ENCODE measurements at regions not wholly inside any gene's neighbourhood (a gene's known extent, or its start where the extent isn't known, plus 50 kb on each side); places are given as distances from the start of the nearest gene placed in this dataset.
"Not testable (repeated sequence)": the region's sequence is repeated elsewhere in the genome, so short reads cannot be mapped to it uniquely, and the experiment has no call there.

DNA sequence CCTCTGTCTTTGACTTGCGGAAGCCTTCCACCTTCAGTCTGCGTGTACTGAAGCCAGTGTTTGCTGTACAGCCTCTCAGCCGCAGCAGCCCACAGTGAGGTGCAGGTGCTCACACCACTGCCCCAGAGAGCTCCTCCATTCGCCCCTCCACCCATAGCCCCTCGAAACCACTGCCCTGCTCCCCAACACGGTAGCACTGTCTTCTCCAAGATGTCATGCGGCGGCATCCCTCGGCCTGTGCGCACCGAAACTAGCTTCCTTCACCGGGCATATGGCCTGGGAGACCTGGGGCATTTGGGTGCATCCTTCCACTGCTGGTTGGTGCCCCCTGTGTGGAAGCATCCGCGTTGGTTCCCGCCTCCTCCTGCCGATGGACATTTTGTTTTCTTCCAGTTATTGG, 86.8 kb upstream of the LPCAT1 start:
- H4K20me1 ChIP-seq (ENCODE audit: insufficient read depth, low read length); H3K9me2 ChIP-seq (replicated peaks; ENCODE audit: insufficient read depth, low read length); H3K4me1 ChIP-seq (ENCODE audit: low read length); H2AFZ ChIP-seq (ENCODE audit: low read length); H3K79me2 ChIP-seq (ENCODE audit: low read length); H3K36me3 ChIP-seq (replicated peaks; ENCODE audit: insufficient read depth, low read length); H3K9ac ChIP-seq (ENCODE audit: low read length); DNase-seq; H3K4me3 ChIP-seq (ENCODE audit: low read length); H3K4me2 ChIP-seq (ENCODE audit: low read depth, low read length); H3F3A ChIP-seq (ENCODE audit: insufficient read depth, low read length); H3K27me3 ChIP-seq (replicated peaks; ENCODE audit: insufficient read depth, low read length); H3K27ac ChIP-seq (ENCODE audit: low read length); H3K9me3 ChIP-seq (replicated peaks; ENCODE audit: insufficient read depth, low read length): not testable (repeated sequence)

DNA sequence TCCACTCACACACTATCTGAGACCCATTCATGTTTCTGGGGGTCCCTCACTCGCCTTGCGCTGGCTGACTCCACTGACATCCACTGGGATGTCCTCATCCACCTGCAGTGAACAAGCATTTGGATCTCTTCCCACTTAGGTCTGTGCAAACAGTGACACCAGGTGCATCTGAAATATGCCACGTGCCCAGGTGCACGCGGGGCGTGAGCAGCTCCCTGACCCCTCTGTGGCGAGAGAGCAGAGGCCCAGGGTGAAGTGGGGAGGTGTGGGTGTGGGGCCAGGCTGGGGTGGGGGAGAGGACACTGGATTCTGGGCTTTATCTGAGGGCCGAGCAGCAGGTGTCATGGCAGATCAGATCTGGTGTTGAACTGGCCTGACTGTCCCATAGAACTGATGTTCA, 85.4 kb upstream of the LPCAT1 start:
- H3K9me2 ChIP-seq (replicated peaks; ENCODE audit: insufficient read depth, low read length); H3K27me3 ChIP-seq (replicated peaks; ENCODE audit: insufficient read depth, low read length); H3K4me3 ChIP-seq (ENCODE audit: low read length); DNase-seq; H3K4me2 ChIP-seq (ENCODE audit: low read depth, low read length); H2AFZ ChIP-seq (ENCODE audit: low read length); H3K4me1 ChIP-seq (ENCODE audit: low read length); H4K20me1 ChIP-seq (ENCODE audit: insufficient read depth, low read length); H3F3A ChIP-seq (ENCODE audit: insufficient read depth, low read length); H3K36me3 ChIP-seq (replicated peaks; ENCODE audit: insufficient read depth, low read length); H3K79me2 ChIP-seq (ENCODE audit: low read length); H3K9ac ChIP-seq (ENCODE audit: low read length); H3K9me3 ChIP-seq (replicated peaks; ENCODE audit: insufficient read depth, low read length); H3K27ac ChIP-seq (ENCODE audit: low read length): not testable (repeated sequence)

DNA sequence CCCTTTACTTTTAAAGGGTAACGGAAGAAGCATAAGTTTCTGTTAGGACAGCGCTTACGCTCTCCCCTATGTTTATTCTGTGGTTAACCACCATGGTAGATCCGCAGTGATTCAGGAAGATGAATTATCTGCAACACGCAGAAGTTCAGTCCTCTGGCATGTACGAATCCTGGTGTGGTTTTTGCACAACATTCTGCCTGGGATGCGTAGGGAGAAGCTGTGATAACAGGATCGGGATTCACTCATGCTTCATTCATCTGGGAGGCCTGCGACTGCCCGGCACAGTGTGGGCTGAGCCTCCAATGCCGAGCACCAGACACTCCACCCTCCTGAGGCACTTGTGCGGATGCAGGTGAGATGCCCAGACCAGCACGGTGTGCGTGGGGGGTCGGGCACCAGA, 84.6 kb upstream of the LPCAT1 start:
- H3K36me3 ChIP-seq (replicated peaks; ENCODE audit: insufficient read depth, low read length); H3K9ac ChIP-seq (ENCODE audit: low read length); DNase-seq; H3K9me2 ChIP-seq (replicated peaks; ENCODE audit: insufficient read depth, low read length); H3K79me2 ChIP-seq (ENCODE audit: low read length); H3K4me2 ChIP-seq (ENCODE audit: low read depth, low read length); H3K27ac ChIP-seq (ENCODE audit: low read length); H2AFZ ChIP-seq (ENCODE audit: low read length); H3F3A ChIP-seq (ENCODE audit: insufficient read depth, low read length); H4K20me1 ChIP-seq (ENCODE audit: insufficient read depth, low read length); H3K9me3 ChIP-seq (replicated peaks; ENCODE audit: insufficient read depth, low read length); H3K27me3 ChIP-seq (replicated peaks; ENCODE audit: insufficient read depth, low read length); H3K4me3 ChIP-seq (ENCODE audit: low read length): not testable (repeated sequence)
- H3K4me1 ChIP-seq (ENCODE audit: low read length), result peaks cover 15% of the 10 kb centered on the region

DNA sequence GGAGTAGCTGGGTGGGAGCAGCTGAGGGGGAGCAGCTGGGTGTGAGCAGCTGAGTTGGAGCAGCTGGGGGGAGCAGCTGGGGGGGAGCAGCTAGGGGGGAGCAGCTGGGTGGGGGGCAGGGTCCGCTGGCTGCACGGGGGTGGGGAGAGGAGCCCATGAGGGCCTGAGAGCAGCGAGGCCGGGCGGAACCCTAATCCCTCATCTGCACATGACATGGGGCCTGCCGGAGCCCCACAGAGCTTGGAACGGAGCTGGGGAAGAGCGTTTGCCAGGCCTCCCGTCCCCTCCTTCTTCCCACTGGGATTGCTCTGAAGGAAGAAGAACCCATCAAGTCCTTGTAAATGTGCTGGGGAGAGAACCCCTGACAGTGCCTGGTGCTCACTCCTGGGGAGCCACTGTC, 83.2 kb upstream of the LPCAT1 start:
- H4K20me1 ChIP-seq (ENCODE audit: insufficient read depth, low read length); H3K27ac ChIP-seq (ENCODE audit: low read length); H3F3A ChIP-seq (ENCODE audit: insufficient read depth, low read length); H3K9ac ChIP-seq (ENCODE audit: low read length); DNase-seq; H3K9me3 ChIP-seq (replicated peaks; ENCODE audit: insufficient read depth, low read length); H3K9me2 ChIP-seq (replicated peaks; ENCODE audit: insufficient read depth, low read length); H3K4me3 ChIP-seq (ENCODE audit: low read length); H3K79me2 ChIP-seq (ENCODE audit: low read length); H3K36me3 ChIP-seq (replicated peaks; ENCODE audit: insufficient read depth, low read length); H2AFZ ChIP-seq (ENCODE audit: low read length); H3K4me2 ChIP-seq (ENCODE audit: low read depth, low read length); H3K27me3 ChIP-seq (replicated peaks; ENCODE audit: insufficient read depth, low read length): not testable (repeated sequence)
- peaks cover 20% of the 10 kb centered on the region for H3K4me1 ChIP-seq (ENCODE audit: low read length)

DNA sequence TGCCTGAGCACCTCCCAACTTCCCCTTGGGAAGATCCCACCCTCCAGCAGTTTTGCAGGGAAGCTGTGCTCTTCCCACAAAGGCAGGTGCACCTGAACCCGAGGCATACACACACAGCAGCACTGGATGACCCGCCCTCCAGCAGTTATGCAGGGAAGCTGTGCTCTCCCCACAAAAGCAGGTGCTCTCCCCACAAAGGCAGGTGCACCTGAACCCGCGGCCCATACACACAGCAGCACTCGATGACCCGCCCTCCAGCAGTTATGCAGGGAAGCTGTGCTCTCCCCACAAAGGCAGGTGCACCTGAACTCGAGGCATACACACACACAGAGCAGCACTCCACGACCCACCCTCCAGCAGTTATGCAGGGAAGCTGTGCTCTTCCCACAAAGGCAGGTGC, 80.2 kb upstream of the LPCAT1 start:
- H3K79me2 ChIP-seq (ENCODE audit: low read length); H3K27me3 ChIP-seq (replicated peaks; ENCODE audit: insufficient read depth, low read length); H3K4me3 ChIP-seq (ENCODE audit: low read length); H3K9me3 ChIP-seq (replicated peaks; ENCODE audit: insufficient read depth, low read length); H2AFZ ChIP-seq (ENCODE audit: low read length); H3K9me2 ChIP-seq (replicated peaks; ENCODE audit: insufficient read depth, low read length); H4K20me1 ChIP-seq (ENCODE audit: insufficient read depth, low read length); H3F3A ChIP-seq (ENCODE audit: insufficient read depth, low read length); H3K9ac ChIP-seq (ENCODE audit: low read length); H3K36me3 ChIP-seq (replicated peaks; ENCODE audit: insufficient read depth, low read length): not testable (repeated sequence)
- peak overlapping the region; percentile 56; the same call in 1 of the 2 replicates for H3K27ac ChIP-seq (ENCODE audit: low read length)
- peak; percentile 94 for DNase-seq
- peaks cover 24% of the 10 kb centered on the region for H3K4me1 ChIP-seq (ENCODE audit: low read length)
- peak overlapping the region; percentile 32; the same call in 1 of the 2 replicates for H3K4me2 ChIP-seq (ENCODE audit: low read depth, low read length)

DNA sequence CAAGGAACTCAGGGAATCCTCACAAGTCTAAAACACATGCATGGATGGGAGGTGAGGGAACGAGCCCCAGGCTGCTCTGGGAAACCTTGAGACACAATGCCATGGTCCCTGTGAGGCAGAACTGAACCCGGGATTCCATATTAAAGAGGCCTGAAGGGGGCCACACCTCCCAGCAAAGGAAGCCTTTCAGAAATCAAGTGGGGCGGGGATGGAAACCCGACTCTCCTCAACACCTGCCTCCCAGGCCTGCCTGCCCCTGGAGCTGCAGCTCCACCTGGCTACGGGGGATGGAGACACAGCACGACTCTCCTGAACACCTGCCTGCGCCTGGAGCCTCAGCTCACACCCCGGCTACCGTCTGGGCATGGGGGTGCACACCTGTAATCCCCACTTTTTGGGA, 77.8 kb upstream of the LPCAT1 start:
- H2AFZ ChIP-seq (ENCODE audit: low read length); H3K27ac ChIP-seq (ENCODE audit: low read length); H3K4me2 ChIP-seq (ENCODE audit: low read depth, low read length); H3K36me3 ChIP-seq (replicated peaks; ENCODE audit: insufficient read depth, low read length); H3K9me2 ChIP-seq (replicated peaks; ENCODE audit: insufficient read depth, low read length); H3K9me3 ChIP-seq (replicated peaks; ENCODE audit: insufficient read depth, low read length); H4K20me1 ChIP-seq (ENCODE audit: insufficient read depth, low read length); H3K9ac ChIP-seq (ENCODE audit: low read length); H3K4me3 ChIP-seq (ENCODE audit: low read length); H3K27me3 ChIP-seq (replicated peaks; ENCODE audit: insufficient read depth, low read length); H3K79me2 ChIP-seq (ENCODE audit: low read length); H3F3A ChIP-seq (ENCODE audit: insufficient read depth, low read length): not testable (repeated sequence)
- H3K4me1 ChIP-seq (ENCODE audit: low read length), result peaks cover 24% of the 10 kb centered on the region
- TF ChIP-seq, protein P1, sequence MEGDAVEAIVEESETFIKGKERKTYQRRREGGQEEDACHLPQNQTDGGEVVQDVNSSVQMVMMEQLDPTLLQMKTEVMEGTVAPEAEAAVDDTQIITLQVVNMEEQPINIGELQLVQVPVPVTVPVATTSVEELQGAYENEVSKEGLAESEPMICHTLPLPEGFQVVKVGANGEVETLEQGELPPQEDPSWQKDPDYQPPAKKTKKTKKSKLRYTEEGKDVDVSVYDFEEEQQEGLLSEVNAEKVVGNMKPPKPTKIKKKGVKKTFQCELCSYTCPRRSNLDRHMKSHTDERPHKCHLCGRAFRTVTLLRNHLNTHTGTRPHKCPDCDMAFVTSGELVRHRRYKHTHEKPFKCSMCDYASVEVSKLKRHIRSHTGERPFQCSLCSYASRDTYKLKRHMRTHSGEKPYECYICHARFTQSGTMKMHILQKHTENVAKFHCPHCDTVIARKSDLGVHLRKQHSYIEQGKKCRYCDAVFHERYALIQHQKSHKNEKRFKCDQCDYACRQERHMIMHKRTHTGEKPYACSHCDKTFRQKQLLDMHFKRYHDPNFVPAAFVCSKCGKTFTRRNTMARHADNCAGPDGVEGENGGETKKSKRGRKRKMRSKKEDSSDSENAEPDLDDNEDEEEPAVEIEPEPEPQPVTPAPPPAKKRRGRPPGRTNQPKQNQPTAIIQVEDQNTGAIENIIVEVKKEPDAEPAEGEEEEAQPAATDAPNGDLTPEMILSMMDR (IDR thresholded peaks at IDR 0.05; ENCODE audit: low read length), result peak; percentile 35; the same call in 1 of the 2 replicates
- DNase-seq, result peak; percentile 75
